Activated CD4-positive, alpha-beta T cell treated with anti-CD3 and anti-CD28 coated beads, Interleukin-2, Interleukin-6, amounts not matched to agents 100 ng/mL and 50 ng/mL, durations not matched to agents 16 hours and 8 hours (primary cell): ENCODE measurements at regions not wholly inside any gene's neighbourhood (a gene's known extent, or its start where the extent isn't known, plus 50 kb on each side); places are given as distances from the start of the nearest gene placed in this dataset.
"Not testable (repeated sequence)": the region's sequence is repeated elsewhere in the genome, so short reads cannot be mapped to it uniquely, and the experiment has no call there.

Experiments used
- DNase-seq: peaks from one replicate; pipeline ENCODE4 v3.0.0-alpha.2; 2020

- no peak for DNase-seq
Observed at GRCh38 chr14:83151571-83151970, 1617.9 kb upstream of the SEL1L start.

- DNase-seq: no peak
Observed at GRCh38 chr14:83153081-83153480, 1619.4 kb upstream of the SEL1L start.

- DNase-seq: no peak
Observed at GRCh38 chr14:83162361-83162929, 1628.8 kb upstream of the SEL1L start.

- no peak for DNase-seq
Observed at GRCh38 chr14:83163016-83163415, 1629.4 kb upstream of the SEL1L start.

- no peak for DNase-seq
Observed at GRCh38 chr14:83164016-83164415, 1630.4 kb upstream of the SEL1L start.

GRCh38 chr14:83164591-83164990 is 1630.9 kb upstream of the SEL1L start:
- no peak for DNase-seq

- no peak for DNase-seq
Observed at GRCh38 chr14:83170165-83170564, 1636.5 kb upstream of the SEL1L start.

GRCh38 chr14:83171761-83172160 is 1638.1 kb upstream of the SEL1L start:
- no peak for DNase-seq

- no peak for DNase-seq
Observed at GRCh38 chr14:83172363-83172762, 1638.7 kb upstream of the SEL1L start.

GRCh38 chr14:83173687-83174086 is 1640.0 kb upstream of the SEL1L start:
- DNase-seq: no peak

- DNase-seq: no peak
Observed at GRCh38 chr14:83184531-83184930, 1650.9 kb upstream of the SEL1L start.

- DNase-seq: not testable (repeated sequence)
Observed at GRCh38 chr14:83188311-83188710, 1654.7 kb upstream of the SEL1L start.

GRCh38 chr14:83196236-83196635 is 1662.6 kb upstream of the SEL1L start:
- DNase-seq: no peak

GRCh38 chr14:83197271-83197670 is 1663.6 kb upstream of the SEL1L start:
- no peak for DNase-seq

GRCh38 chr14:83207550-83207949 is 1673.9 kb upstream of the SEL1L start:
- no peak for DNase-seq

- DNase-seq: no peak
Observed at GRCh38 chr14:83208341-83208740, 1674.7 kb upstream of the SEL1L start.

- no peak for DNase-seq
Observed at GRCh38 chr14:83217492-83217891, 1683.8 kb upstream of the SEL1L start.

- DNase-seq: no peak
Observed at GRCh38 chr14:83247924-83248639, 1714.4 kb upstream of the SEL1L start.

- DNase-seq: no peak
Observed at GRCh38 chr14:83251402-83251801, 1717.7 kb upstream of the SEL1L start.

- no peak for DNase-seq
Observed at GRCh38 chr14:83253870-83254269, 1720.2 kb upstream of the SEL1L start.

- no peak for DNase-seq
Observed at GRCh38 chr14:83255015-83255726, 1721.5 kb upstream of the SEL1L start.

- DNase-seq: no peak
Observed at GRCh38 chr14:83255727-83256090, 1722.1 kb upstream of the SEL1L start.

GRCh38 chr14:83257466-83258439 is 1724.1 kb upstream of the SEL1L start:
- no peak for DNase-seq
